Mesothelial cell of epicardium (in vitro differentiated cells): ENCODE measurements at regions not wholly inside any gene's neighbourhood (a gene's known extent, or its start where the extent isn't known, plus 50 kb on each side); places are given as distances from the start of the nearest gene placed in this dataset.

Experiments used
- DNase-seq, 2 experiments: peaks; one replicate each; pipeline ENCODE4 v3.0.0; 2021; ENCODE audit warnings: low spot score in 2 of 2; ENCODE audit not compliant: unreplicated experiment in 2 of 2
- H3K27ac Mint-ChIP-seq: 2 replicates; pipeline ENCODE4 v1.8.0; 2021; ENCODE audit warnings: mixed read lengths
- H3K27me3 Mint-ChIP-seq: 2 replicates; pipeline ENCODE4 v1.8.0; 2021; ENCODE audit warnings: low read depth, mixed read lengths
- H3K36me3 Mint-ChIP-seq: 2 replicates; pipeline ENCODE4 v1.8.0; 2021; ENCODE audit warnings: mixed read lengths
- H3K4me1 Mint-ChIP-seq: 2 replicates; pipeline ENCODE4 v1.8.0; 2021; ENCODE audit warnings: mixed read lengths
- H3K4me3 Mint-ChIP-seq: 2 replicates; pipeline ENCODE4 v1.8.0; 2021; ENCODE audit warnings: mild to moderate bottlenecking, moderate library complexity, mixed read lengths
- H3K9me3 Mint-ChIP-seq: 2 replicates; pipeline ENCODE4 v1.8.0; 2021; ENCODE audit warnings: mixed read lengths
- TF ChIP-seq, protein P1 (sequence below): fragments of 200-600 bp; sonication (generic); IDR thresholded peaks from one replicate; pipeline ENCODE4 v1.5.0; 2021; ENCODE audit warnings: antibody characterized with exemption; ENCODE audit not compliant: unreplicated experiment

DNA sequence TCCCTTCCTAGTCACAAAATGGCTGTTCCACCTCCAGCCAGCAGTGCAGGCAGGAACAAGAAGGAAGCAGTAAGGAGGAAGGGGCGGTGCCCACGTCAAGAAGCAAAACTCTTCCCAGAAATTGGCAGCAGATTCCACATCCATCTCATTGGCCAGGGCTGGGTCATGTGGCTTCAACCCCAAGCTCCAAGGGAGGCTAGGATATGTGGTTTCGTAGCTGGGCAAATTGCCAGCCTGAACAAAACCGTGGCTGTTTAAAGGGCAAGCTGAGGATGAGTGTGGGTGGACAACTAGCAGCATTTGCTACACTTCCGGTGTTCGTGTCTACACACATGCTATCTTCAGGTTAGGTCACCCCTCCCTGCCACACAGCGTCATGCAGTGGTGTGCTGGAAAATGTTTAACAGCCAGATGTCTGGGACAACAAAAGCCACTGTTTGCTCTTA, 92.1 kb upstream of the MAP1B start:
- H3K36me3 Mint-ChIP-seq, result no peaks in the 10 kb centered on the region
- H3K4me3 Mint-ChIP-seq, result no peak overlapping the region
- peaks cover 11% of the 10 kb centered on the region for H3K4me1 Mint-ChIP-seq
- H3K9me3 Mint-ChIP-seq, result peaks cover 7% of the 10 kb centered on the region
- no peaks in the 10 kb centered on the region for H3K27me3 Mint-ChIP-seq
- H3K27ac Mint-ChIP-seq, result peak overlapping the region; percentile 51
- DNase-seq, result no peak
- TF ChIP-seq, protein P1, sequence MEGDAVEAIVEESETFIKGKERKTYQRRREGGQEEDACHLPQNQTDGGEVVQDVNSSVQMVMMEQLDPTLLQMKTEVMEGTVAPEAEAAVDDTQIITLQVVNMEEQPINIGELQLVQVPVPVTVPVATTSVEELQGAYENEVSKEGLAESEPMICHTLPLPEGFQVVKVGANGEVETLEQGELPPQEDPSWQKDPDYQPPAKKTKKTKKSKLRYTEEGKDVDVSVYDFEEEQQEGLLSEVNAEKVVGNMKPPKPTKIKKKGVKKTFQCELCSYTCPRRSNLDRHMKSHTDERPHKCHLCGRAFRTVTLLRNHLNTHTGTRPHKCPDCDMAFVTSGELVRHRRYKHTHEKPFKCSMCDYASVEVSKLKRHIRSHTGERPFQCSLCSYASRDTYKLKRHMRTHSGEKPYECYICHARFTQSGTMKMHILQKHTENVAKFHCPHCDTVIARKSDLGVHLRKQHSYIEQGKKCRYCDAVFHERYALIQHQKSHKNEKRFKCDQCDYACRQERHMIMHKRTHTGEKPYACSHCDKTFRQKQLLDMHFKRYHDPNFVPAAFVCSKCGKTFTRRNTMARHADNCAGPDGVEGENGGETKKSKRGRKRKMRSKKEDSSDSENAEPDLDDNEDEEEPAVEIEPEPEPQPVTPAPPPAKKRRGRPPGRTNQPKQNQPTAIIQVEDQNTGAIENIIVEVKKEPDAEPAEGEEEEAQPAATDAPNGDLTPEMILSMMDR, result no peak

DNA sequence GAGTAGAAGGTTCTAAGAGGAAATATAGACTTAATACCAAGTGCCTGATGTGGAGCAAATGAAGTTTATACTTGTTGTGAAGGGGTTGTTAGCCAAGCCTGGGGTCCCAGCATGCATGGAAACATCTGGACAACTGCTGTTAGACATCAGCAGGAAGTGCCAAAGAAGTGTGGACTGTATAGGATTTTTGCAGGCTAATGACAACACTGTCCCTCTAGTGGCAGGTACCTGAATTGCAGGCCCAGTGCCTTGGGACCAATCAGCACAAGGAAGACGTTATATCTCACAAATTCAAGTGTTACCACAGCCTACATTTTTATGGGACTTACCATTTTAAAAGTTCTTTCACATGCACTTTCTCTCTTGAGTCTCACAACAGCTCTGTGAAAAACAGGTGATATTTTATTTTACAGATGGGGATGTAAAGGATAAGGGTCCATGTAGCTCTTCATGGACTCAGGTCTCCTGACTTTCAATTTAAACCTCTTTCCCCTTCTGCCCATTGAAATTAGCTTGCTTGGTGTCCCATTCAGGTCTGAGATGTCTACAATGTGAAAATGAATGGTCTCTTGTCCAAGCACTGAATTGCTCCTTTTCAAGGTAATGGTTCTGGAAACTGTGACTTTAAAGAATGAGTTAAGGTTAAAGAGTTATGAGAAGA, 89.0 kb upstream of the MAP1B start:
- H3K4me1 Mint-ChIP-seq, result peaks cover 16% of the 10 kb centered on the region
- H3K4me3 Mint-ChIP-seq, result no peak overlapping the region
- H3K36me3 Mint-ChIP-seq, result no peaks in the 10 kb centered on the region
- no peak overlapping the region for H3K27ac Mint-ChIP-seq
- no peak for DNase-seq
- H3K9me3 Mint-ChIP-seq, result peaks cover 14% of the 10 kb centered on the region
- TF ChIP-seq, protein P1, result peak; percentile 84
- no peaks in the 10 kb centered on the region for H3K27me3 Mint-ChIP-seq

DNA sequence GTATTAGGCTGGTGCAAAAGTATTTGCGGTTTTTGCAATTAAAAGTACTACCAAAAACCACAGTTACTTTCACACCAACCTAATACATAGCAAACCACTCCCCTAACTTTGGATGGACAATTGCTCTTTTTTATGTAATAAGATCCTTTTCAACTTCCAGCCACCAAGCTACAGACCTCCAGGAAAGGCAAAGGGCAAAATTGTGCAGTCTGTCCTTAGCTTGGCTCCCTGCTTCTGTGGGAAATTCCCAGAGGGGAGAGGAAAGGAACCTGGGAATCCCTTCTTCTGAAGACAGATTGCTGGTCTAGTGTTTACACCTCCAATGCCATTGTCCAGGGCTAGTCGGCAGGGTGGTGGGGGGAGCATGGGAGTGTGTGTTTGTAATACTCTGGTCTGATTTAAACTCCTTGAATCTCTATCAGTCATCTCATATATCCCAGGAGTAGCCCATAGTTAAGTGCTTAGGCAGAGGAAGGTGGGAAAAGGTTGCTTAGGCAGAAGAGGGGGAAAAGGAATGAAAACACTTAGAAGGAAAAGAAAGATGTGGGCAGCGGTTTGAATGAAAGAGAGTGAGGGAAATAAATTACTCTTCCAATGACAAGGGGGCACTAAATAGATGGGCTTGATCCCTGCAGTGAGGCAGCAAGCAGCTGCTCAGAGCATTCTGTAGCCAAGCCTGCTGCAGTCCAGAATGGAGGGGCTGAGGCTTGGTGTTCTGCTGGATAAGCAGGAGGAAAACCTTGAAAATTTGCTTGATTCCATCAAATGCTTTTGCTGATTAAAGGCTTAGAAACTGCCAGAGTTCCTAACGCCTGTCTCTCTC, 86.9 kb upstream of the MAP1B start:
- no peak overlapping the region for H3K4me3 Mint-ChIP-seq
- no peak for DNase-seq
- peaks cover 24% of the 10 kb centered on the region for H3K9me3 Mint-ChIP-seq
- H3K36me3 Mint-ChIP-seq, result no peaks in the 10 kb centered on the region
- H3K27ac Mint-ChIP-seq, result no peak overlapping the region
- H3K4me1 Mint-ChIP-seq, result peaks cover 6% of the 10 kb centered on the region
- TF ChIP-seq, protein P1, result no peak
- H3K27me3 Mint-ChIP-seq, result no peaks in the 10 kb centered on the region

DNA sequence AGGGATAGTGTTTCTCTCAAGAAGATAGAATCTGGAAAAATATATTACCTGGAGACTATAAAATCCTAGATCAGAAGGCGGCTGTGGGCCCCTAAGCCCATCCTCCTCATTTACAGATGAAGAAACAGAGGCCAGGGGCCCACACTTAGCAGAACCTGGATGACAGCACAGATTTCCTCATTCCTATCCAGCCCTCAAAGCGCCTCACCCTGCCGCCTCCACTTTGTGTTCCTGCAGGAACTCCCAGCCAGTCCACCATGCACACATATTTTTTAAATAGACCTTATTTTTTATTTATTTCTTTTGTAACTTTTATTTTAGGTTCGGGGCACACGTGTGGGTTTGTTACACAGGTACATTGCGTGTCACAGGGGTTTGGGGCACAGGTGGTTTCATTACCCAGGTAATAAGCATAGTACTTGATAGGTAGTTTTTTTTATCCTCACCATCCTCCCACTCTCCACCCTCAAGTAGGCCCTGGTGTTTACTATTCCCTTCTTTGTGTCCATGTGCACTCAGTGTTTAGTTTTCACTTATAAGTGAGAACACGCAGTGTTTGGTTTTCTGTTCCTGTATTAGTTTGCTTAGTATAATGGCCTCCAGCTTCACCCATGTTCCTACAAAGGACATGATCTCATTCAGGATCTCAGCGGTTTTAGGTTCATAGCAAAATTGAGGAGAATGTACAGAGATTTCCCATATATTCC, 85.5 kb upstream of the MAP1B start:
- Mint-ChIP-seq H3K4me1 (peaks cover 6% of the 10 kb centered on the region), H3K4me3 (no peak overlapping the region), H3K27ac (no peak overlapping the region), H3K27me3 (no peaks in the 10 kb centered on the region), H3K36me3 (no peaks in the 10 kb centered on the region), H3K9me3 (peaks cover 27% of the 10 kb centered on the region)
- DNase-seq, result no peak
- TF ChIP-seq, protein P1, result no peak

DNA sequence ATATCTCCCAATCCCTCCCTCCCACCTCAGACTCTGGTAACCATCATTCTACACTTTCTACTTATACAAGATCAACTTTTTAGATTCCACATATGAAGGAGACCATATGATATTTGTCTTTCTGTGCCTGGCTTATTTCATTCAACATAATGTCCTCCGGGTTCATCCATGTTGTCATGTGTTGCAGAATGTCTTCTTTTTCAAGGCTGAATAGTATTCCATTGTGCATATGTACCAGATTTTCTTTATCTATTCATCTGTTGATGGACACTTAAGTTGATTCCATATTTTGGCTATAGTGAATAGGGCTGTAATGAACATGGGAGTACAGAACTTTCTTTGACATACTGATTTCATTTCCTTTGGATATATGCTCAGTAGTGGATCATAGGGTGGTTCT, 78.9 kb upstream of the MAP1B start:
- Mint-ChIP-seq H3K4me1 (no peaks in the 10 kb centered on the region), H3K36me3 (no peaks in the 10 kb centered on the region)

More for the DNA sequence above, 78.9 kb upstream of the MAP1B start:
- TF ChIP-seq, protein P1, result no peak
- H3K4me3 Mint-ChIP-seq, result no peak overlapping the region
- no peaks in the 10 kb centered on the region for H3K27me3 Mint-ChIP-seq
- peaks cover 31% of the 10 kb centered on the region for H3K9me3 Mint-ChIP-seq
- H3K27ac Mint-ChIP-seq, result no peak overlapping the region
- no peak for DNase-seq
